ENCODE measurements at regions not wholly inside any gene's neighbourhood (a gene's known extent, or its start where the extent isn't known, plus 50 kb on each side); places are given as distances from the start of the nearest gene placed in this dataset.

GRCh38 chr2:240277073-240277806, 136.8 kb upstream of the OTOS start:
- Histone ChIP-seq H3K9me3 (replicated peaks in 1 of 3) (no peaks in the 10 kb centered on the region), H3K4me3 (no peak overlapping the region), H3K27ac (peak overlapping the region in 1 of 5 donors; percentile 24), H3K27me3 (no peaks in the 10 kb centered on the region), H3K4me1 (replicated peaks in 1 of 2) (peaks cover 6 to 12% of the 10 kb centered on the region in 2 donors), H3K36me3 (replicated peaks in 1 of 2) (no peaks in the 10 kb centered on the region)
- intact Hi-C loops (cut with DNase I) = no loop called here
- TF ChIP-seq, protein P1, sequence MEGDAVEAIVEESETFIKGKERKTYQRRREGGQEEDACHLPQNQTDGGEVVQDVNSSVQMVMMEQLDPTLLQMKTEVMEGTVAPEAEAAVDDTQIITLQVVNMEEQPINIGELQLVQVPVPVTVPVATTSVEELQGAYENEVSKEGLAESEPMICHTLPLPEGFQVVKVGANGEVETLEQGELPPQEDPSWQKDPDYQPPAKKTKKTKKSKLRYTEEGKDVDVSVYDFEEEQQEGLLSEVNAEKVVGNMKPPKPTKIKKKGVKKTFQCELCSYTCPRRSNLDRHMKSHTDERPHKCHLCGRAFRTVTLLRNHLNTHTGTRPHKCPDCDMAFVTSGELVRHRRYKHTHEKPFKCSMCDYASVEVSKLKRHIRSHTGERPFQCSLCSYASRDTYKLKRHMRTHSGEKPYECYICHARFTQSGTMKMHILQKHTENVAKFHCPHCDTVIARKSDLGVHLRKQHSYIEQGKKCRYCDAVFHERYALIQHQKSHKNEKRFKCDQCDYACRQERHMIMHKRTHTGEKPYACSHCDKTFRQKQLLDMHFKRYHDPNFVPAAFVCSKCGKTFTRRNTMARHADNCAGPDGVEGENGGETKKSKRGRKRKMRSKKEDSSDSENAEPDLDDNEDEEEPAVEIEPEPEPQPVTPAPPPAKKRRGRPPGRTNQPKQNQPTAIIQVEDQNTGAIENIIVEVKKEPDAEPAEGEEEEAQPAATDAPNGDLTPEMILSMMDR (IDR thresholded peaks at IDR 0.05) = peak in 1 of 6 experiments; percentile 11
- no peak for TF ChIP-seq POLR2A (IDR thresholded peaks at IDR 0.05)
- peak; percentile 70 to 92 (median 89) for DNase-seq
- WGBS, 4 donors = 56 to 62% (median 60%) methylated on average over 3 to 8 of the region's 8 CpGs

DNA sequence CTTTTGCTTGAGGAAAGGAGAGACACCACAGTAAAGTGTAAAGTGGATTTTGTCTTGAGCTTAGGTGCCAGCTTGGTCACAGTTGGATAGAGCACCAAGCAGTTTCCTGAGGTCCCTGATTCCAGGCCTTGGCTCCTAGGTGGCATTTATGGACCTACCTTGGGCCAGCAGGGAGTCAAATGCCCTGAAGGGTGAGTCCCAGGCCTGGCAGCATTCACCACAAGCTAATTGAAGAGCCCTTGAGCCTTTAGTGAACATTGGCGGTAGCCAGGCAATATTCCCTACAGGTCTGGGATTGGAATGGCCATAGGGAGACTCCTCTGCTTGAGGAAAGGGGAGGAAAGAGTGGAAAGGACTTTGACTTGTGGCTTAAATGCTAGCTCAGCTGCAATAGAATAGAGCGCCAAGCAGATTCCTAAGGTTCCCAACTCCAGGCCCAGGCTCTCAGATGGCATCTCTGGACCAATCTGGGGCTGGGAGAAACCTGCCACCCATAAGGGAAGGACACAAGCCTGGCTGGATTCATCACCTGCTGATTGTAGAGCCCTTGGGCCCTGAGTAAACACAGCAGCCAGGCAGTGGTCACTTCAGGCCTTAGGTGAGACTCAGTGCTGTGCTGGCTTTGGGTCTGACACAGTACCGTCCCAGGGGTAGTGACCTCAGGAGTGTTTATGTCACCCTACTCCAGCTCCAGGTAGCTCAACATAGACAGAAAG, 137.5 kb upstream of the OTOS start:
- TF ChIP-seq POLR2A (IDR thresholded peaks at IDR 0.05) = no peak
- TF ChIP-seq, protein P1 (IDR thresholded peaks at IDR 0.05) = no peak
- no peak overlapping the region for H3K4me3 ChIP-seq
- no peaks in the 10 kb centered on the region for H3K27me3 ChIP-seq
- no peaks in the 10 kb centered on the region for H3K9me3 ChIP-seq (replicated peaks in 1 of 3)
- intact Hi-C loops (cut with DNase I) = no loop called here
- 79 to 100% (median 92%) methylated on average over 2 to 3 of the region's 3 CpGs for WGBS, 4 donors
- peak in 1 of 7 donors; percentile 11 for DNase-seq
- no peaks in the 10 kb centered on the region for H3K36me3 ChIP-seq (replicated peaks in 1 of 2)
- H3K4me1 ChIP-seq (replicated peaks in 1 of 2) = peaks cover 6 to 12% of the 10 kb centered on the region in 2 donors
- H3K27ac ChIP-seq = no peak overlapping the region

DNA sequence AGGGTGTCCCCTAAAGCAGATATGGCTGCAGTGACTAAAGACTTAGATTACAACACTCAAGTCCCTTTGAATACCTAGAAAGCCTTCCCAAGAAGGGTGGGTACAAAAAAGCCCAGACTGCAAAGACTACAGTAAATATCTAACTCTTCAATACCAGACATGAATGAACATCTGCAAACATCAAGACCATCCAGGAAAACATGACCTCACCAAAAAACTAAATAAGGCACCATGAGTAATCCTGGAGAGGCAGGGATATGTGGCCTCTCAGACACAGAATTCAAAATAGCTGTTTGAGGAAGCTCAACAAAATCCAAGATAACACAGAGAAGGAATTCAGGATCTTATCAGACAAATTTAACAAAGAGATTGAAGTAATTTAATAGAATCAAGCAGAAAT, 138.2 kb upstream of the OTOS start:
- H3K4me3 ChIP-seq = no peak overlapping the region
- no peaks in the 10 kb centered on the region for H3K9me3 ChIP-seq (replicated peaks in 1 of 3)
- intact Hi-C loops (cut with DNase I) = no loop called here
- no peak overlapping the region for H3K27ac ChIP-seq
- DNase-seq = no peak
- TF ChIP-seq POLR2A (IDR thresholded peaks at IDR 0.05) = no peak
- TF ChIP-seq, protein P1 (IDR thresholded peaks at IDR 0.05) = no peak
- H3K4me1 ChIP-seq (replicated peaks in 1 of 2) = peaks cover 6 to 12% of the 10 kb centered on the region in 2 donors
- H3K27me3 ChIP-seq = no peaks in the 10 kb centered on the region
- H3K36me3 ChIP-seq (replicated peaks in 1 of 2) = no peaks in the 10 kb centered on the region

DNA sequence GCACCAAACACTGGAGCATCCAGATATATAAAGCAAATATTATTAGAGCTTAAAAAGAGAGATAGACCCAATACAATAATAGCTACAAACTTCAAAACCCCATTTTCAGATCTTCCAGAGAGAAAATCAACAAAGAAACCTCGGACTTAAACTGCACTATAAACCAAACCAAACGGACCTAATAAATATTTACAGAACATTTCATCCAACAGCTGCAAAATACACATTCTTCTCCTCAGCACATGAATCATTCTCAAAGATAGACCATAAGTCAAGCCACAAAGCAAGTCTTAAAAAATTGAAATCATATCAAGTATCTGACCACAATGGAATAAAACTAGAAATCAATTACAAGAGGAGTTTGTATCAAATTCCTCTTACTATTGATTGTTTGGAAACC, 140.2 kb upstream of the OTOS start:
- TF ChIP-seq, protein P1 (IDR thresholded peaks at IDR 0.05) = no peak
- no peak for TF ChIP-seq POLR2A (IDR thresholded peaks at IDR 0.05)
- H3K4me1 ChIP-seq (replicated peaks in 1 of 2) = peaks cover 6 to 12% of the 10 kb centered on the region in 2 donors
- WGBS, 4 donors = 46 to 51% (median 47%) methylated on average over 2 of the region's 2 CpGs
- no peaks in the 10 kb centered on the region for H3K36me3 ChIP-seq (replicated peaks in 1 of 2)
- H3K27me3 ChIP-seq = no peaks in the 10 kb centered on the region
- H3K27ac ChIP-seq = no peak overlapping the region
- H3K9me3 ChIP-seq (replicated peaks in 1 of 3) = no peaks in the 10 kb centered on the region
- no peak overlapping the region for H3K4me3 ChIP-seq
- no peak for DNase-seq
- intact Hi-C loops (cut with DNase I) = no loop called here
